GM08714 (cell line): ENCODE measurements at regions not wholly inside any gene's neighbourhood (a gene's known extent, or its start where the extent isn't known, plus 50 kb on each side); places are given as distances from the start of the nearest gene placed in this dataset.

Experiments used
- H3K4me3 ChIP-seq: fragments of 200-500 bp; sonication (Bioruptor generic); 2 replicates; pipeline ENCODE4 v1.5.1; 2014; ENCODE audit warnings: mild to moderate bottlenecking, low read length, inconsistent platforms
- ZNF274 ChIP-seq: IDR thresholded peaks from 2 replicates; pipeline ENCODE4 v1.6.1; 2012; ENCODE audit warnings: mild to moderate bottlenecking, low read depth, low read length

DNA sequence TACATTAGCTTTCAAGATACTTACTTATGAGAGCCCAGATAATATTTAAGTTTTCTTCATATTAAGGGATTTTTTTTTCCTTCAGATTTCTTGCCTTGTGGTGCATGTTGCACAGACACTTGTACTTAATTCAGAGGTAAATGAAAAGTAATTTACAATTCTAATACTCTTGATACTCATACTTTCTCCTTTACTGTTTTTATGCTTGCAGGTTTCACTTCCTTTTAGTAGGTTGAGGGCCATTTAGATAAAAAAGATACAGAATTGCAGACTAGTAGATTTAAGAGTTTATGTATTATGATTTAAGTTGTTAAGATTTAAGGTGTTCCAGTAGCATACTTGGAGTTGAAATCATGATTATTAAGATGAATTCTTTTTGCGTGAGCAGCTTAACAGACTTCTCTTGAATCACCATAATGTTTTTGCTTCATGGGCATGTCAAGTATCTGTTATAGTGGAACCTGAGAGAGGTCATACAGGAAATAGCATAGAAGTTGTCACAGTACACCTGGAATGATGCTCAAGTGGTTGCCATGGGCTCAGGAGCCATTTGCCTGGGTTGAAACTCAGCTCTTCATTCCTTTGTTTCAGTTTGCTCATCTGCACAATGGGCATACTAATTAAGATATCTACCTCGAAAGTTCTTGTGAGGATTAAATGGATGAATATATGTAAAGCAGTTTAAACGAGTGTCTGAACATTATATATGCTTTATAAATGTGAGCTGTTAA lies 174.8 kb upstream of the PRPS1L1 start:
- TF ChIP-seq ZNF274 = no peak
- no peak overlapping the region for H3K4me3 ChIP-seq

DNA sequence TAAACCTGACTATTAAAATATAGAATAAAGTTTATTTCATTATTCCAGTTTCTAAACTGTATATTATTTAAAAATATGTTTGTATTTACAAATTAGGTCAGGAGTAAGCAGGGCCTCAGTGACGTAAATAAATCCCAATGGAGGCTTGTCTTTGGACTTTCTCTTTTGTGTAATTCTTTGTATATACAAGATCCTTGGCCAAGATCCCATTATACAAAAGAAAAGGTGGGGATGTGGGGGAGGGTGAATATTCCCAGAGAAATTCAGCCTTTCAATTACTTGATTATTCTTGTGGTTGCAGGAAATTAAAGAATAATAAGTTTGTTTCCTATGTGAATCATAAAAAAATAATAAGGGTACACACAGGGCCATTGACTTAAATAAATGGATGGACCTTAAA lies 178.7 kb upstream of the PRPS1L1 start:
- no peak for TF ChIP-seq ZNF274

DNA sequence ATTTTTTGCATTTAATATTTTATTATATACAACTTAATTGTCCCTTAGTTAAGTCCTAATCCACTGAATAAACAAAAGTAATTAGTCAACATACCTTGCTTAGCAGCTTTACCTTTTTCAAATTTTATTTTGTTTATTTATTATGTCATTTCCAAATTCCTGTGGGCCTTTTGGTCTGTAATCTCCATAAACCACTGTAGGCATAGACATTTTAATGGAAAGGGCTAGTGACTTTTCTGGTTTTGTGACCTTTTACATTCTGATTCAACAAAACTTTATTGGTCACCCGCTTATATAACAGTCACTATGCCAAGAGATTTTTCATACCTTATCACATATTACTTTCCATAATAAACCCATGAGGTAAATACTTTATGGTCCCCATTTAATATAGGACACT lies 181.3 kb upstream of the PRPS1L1 start:
- no peak for TF ChIP-seq ZNF274
- H3K4me3 ChIP-seq = no peak overlapping the region

More for the DNA sequence above, 178.7 kb upstream of the PRPS1L1 start:
- H3K4me3 ChIP-seq = no peak overlapping the region

DNA sequence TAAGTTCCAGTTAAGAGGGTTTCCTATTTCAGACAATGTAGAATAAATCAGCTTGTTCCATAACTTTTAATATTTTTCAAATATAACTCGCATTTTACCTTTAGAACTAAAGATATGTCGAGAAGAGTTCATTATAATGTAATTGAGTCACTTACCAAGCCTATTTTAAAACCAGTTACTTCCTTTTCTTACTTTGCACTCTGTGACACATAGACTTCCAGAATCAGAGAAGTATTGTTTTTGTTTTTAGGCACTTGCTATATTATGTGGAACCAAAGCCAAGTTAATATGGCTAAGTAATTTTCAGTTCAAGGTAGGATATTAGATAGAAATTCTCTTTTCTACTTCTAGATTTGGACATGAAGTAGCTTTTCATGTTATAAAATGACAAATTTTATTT lies 182.7 kb upstream of the PRPS1L1 start:
- no peak for TF ChIP-seq ZNF274
- no peak overlapping the region for H3K4me3 ChIP-seq

DNA sequence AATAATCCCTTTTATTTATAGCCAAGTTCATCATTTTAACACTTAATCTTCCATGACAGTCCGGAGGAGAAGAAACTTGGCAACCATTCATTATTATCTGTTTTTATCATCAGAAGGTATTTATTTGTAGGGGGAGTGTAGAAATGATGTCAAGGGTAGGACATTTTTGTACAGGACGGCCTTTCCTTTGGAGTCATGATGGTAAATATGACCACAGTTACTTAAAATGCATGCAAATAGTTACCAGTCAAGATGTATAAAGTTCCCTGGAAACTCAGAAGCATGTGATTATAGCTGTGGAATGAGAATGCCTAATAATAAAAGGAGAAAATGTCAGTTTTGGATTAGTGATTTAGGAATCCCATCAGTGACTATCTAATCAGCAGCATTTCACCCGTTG lies 183.1 kb upstream of the PRPS1L1 start:
- H3K4me3 ChIP-seq = no peak overlapping the region
- TF ChIP-seq ZNF274 = no peak

DNA sequence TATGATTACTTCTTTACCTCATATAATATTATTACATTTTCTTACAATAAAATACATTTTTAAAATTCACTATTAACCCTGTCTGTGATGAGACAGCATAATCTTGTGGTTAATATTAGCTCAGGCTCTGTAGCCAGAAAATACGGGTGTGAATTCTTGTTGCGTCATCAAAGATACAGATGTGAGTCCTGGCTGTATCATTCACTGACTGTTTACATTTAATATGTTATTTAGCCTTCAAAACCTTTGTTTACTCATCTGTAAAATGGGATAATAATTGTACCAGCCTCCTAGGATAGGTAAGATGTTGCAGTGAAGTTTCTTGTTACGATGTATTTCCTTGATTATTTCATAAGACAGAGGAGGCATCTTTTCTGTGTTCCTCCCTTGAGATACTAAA lies 184.7 kb upstream of the PRPS1L1 start:
- H3K4me3 ChIP-seq = no peak overlapping the region

GRCh38 chr7:18212758-18213157 lies 185.1 kb upstream of the PRPS1L1 start:
- H3K4me3 ChIP-seq = no peak overlapping the region
- no peak for TF ChIP-seq ZNF274

More for the DNA sequence above, 184.7 kb upstream of the PRPS1L1 start:
- TF ChIP-seq ZNF274 = no peak

- TF ChIP-seq ZNF274 = no peak
- no peak overlapping the region for H3K4me3 ChIP-seq
Measured at GRCh38 chr7:18213652-18214051, 186.0 kb upstream of the PRPS1L1 start.

DNA sequence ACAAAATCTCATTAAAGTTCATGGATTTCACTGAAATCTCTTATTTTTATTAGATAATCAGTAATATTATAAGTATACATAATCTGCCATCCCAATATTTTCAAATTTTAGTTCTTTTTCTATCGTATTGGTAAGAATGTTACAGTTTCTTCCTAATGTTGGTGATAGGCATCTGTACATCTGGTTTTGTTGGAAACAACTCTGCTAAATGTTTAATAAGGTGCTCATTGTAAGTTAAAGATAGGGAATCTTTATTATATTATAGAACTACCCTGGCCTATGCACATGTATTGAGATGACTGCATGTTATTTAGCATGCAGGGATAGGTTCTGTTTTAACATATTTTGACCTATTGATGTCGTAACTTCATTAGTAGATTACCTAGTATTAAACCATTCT lies 188.6 kb upstream of the PRPS1L1 start:
- TF ChIP-seq ZNF274 = no peak

DNA sequence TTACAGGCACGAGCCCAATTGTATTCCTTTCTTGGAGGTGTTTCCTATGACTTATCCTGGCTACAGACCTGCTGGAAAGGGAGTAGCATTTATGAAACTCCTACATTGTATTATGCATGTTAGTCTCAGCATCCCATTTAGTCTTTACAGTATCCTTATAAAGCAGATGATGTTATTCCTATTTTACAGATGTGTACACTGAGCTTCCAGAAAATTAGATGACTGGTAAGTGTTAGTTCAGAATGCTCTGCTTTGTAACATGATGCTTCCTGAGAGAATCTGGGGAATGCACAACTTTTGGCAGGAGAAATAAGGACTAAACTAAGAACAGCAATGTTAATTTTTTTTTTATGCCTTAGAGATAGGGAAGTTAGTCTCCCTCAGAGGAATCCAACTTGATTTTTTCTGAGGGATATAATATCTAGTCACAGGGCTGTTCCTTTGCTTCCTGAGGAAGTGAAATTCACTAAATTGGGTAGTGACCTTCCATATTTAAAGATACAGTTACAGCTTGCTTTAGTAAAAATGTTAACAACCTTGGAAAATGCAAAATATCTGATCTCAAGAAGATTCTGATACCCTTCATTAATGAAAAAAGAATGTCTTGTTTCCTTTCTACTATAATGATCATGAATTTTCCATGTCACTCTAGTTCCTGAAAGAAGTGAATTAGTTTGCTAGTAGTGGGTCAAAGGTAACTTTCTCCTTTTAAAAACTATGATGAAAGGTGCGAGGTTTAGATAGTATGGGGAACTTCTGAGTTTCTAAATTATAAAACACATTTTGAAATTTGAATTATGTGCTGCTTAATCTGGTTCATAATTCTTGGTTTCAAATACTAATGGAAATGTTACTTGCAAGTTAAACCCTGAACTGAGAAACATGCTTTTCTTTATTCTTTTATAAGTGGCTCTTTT lies 194.0 kb upstream of the PRPS1L1 start:
- TF ChIP-seq ZNF274 = no peak
- no peak overlapping the region for H3K4me3 ChIP-seq

More for the DNA sequence above, 188.6 kb upstream of the PRPS1L1 start:
- no peak overlapping the region for H3K4me3 ChIP-seq

DNA sequence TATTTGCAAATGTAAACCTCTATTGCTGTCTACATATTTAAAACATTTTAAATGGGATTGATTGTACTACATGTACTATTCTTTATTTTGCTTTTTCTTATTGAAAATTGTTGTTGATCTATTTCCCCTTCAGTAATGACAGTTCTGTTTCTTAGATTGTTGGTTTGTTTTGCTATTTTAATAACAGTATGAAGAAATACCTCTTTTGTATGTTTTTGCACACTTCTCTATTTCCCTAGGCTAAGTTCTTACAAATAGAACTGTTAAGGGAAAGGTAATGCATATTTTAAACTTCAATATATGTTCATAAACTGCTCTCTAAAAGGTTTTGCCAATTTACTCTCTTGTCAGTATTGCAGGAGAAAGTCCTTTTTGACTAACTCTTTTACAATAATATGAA lies 195.0 kb upstream of the PRPS1L1 start:
- no peak overlapping the region for H3K4me3 ChIP-seq
- no peak for TF ChIP-seq ZNF274

DNA sequence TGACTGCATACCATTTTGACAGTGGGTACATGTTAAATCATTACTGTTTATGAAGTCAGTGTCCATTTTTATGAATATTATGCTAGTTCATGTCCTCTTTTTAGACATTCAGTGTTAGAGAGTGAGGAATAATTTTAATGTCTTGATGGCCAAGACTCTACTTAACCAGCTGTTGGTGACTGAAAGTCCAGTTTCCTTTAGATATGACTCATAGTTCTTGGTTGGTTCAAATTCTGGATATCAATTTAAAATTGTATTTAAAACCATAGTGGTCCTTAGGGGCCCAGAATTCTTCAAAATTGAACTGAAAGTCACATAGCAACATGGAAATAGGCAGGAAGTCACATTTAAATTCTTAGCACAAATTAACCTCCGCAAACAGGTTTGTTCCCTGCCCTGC lies 196.5 kb upstream of the PRPS1L1 start:
- no peak for TF ChIP-seq ZNF274
- H3K4me3 ChIP-seq = peak overlapping the region; percentile 9; the same call in 1 of the 2 replicates

- TF ChIP-seq ZNF274 = no peak
- no peak overlapping the region for H3K4me3 ChIP-seq
Measured at GRCh38 chr7:18225067-18225466, 197.4 kb upstream of the PRPS1L1 start.

GRCh38 chr7:18226598-18226997 lies 199.0 kb upstream of the PRPS1L1 start:
- no peak overlapping the region for H3K4me3 ChIP-seq
- no peak for TF ChIP-seq ZNF274

- TF ChIP-seq ZNF274 = no peak
- no peak overlapping the region for H3K4me3 ChIP-seq
Measured at GRCh38 chr7:18228686-18229085, 201.0 kb upstream of the PRPS1L1 start.

- no peak overlapping the region for H3K4me3 ChIP-seq
- no peak for TF ChIP-seq ZNF274
Measured at GRCh38 chr7:18230271-18230670, 202.6 kb upstream of the PRPS1L1 start.
